NCI-H1092 (cell line): ENCODE measurements at regions not wholly inside any gene's neighbourhood (a gene's known extent, or its start where the extent isn't known, plus 50 kb on each side); places are given as distances from the start of the nearest gene placed in this dataset.

Experiments
- DNase-seq: peaks from one replicate; lab custom pipeline; 2025; lab: John Stamatoyannopoulos, UW

DNA sequence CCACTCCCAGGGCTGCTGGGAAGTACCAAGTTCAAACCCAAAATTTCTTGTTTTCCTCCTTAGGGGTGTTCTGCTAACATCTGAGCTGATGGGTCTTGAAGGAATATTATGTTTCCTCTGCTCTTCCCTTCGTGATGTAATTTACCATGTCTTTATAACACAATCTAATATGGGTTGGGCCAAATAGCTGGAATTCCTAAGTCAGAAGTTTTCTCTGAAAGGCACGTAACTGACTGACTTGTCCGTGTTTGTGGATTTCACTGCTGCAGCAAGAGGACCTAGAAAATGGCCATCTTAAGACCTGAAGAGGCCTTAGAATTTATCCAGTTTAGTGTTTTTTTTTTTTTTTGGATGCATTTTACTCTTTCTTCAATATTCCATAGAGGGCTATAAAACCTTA, 256.7 kb downstream of the DCDC2C start:
- DNase-seq = no peak

DNA sequence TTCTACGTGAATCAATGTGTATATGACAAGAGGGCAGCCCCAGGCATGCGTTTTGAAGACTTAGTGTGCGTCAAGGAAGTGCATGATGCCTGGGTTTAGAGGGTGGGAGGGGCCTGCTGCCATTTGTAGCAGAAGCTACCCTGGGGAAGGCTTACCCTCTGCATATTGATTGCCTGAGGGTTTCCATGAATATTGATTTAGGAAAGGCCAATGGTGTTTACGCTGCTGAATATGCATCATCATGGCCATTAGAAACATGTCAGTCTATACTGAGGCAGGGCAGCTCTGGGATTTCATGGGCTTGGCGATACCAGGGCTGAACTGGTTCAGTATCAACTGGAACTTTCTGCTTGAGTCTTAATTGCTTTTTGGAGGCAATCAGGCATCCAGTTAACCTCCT, 259.3 kb downstream of the DCDC2C start:
- DNase-seq = no peak

DNA sequence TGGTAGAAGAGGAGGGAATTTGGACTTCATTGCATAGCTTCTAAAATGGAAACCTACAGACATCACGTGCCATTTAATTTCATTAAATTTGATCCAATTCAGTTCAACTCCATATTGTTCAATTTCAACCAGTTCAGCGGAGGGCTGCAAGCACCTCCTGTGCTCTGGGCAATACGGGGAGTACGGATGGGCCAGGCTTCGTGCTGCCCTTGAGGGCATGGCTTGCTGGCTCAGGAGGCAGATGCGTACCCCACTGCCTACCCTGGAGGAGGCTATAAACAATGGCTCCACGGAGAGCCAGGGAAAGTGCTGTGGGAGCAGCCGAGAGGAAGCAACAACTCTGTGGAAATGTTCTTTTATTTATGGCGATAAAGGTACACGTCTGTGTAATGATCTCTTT, 261.8 kb downstream of the DCDC2C start:
- no peak for DNase-seq

DNA sequence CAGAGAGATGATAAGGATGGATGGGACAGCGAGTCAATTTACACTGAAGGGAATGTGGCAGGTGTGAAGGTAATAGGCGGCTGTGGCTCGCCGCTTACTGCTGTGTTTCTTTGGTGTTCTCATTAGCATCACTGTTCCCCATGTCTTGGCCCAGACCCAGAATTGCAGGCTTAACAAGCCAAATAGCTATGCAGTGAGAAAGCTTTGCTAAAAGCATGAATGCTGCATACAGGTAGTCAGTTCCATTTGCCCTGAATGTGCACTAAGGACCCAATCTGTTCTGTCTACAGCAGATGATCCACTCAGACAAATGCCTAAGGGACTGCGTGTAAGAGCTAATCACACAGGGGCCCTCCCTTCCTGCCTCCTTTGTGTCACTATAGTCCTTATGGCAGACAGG, 262.6 kb downstream of the DCDC2C start:
- DNase-seq = no peak

DNA sequence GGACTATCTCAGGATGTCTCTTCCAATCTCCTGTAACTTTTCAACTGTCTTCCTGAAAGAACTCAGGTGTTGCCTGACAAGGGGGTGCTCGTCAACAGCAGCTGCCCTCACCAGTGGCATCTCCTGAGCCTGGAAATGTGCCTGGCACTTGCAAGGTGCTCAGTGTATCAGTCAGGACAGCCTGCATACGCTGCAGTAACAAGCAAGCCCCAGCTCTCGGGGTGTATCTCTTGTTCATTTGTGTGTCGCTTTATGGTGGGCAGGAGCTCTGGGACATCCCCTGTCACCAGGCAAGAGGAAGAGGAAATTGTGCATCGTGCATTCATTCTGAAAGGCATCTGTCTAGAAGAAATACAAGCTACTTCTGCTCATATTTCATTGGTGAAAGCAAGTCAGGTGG, 263.1 kb downstream of the DCDC2C start:
- no peak for DNase-seq

DNA sequence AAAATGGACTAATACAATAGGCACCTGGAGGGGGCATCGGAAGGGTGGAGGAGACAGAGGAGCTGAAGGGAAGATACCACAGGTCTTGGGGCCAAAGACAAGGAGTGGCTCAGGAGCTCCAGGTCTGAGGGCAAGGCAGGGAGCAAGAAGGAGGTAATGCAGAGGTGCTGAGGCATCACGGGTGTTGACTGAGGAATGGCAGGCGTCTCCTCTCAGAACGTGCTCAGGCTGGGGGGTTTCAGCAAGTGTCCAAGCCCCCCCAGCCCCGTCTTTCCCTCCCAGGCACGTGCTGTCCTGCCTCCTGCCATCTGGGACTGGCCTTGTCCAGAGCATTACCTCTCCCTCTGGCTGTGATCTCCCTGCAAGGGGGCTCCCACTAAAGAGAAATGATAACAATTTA, 265.4 kb downstream of the DCDC2C start:
- no peak for DNase-seq

DNA sequence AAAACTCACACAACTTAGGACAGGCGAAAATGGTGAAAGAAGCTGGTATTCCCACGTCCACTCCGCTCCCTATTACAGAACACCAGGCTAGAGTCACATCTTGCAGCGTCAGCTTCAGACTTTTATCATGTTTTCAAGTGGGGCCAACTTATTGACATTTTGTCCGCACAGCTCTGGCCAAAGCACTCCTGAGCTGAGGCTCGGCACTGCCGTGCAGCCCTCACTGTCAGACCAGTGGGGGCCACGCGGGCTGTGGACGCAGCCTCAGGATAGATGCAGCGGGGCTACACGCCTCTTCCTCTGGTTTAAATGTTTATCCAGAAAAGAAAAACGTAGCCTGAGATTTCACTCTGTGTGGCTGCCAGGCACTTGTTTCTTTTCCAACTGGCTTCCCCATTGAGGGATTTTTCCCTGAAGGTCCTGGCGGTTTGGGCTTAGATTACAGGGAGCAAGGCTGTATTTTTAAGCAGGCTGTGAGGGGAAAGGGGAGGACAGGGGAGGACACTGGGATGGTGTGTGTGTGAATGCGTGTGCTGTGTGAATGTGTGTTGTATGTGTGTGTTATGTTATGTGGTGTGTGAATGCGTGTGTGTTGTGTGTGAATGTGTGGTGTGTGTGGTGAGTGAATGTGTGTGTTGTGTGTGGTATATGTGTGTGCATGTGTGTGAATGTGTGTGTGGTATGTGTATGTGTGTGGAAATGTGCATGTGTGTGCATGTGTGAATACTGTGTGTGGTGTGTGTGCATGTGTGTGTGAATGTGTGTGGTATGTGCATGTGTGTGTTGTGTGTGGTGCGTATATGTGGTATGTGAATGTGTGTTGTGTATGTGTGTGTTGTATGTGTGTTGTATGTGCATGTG, 267.6 kb downstream of the DCDC2C start:
- DNase-seq = no peak

DNA sequence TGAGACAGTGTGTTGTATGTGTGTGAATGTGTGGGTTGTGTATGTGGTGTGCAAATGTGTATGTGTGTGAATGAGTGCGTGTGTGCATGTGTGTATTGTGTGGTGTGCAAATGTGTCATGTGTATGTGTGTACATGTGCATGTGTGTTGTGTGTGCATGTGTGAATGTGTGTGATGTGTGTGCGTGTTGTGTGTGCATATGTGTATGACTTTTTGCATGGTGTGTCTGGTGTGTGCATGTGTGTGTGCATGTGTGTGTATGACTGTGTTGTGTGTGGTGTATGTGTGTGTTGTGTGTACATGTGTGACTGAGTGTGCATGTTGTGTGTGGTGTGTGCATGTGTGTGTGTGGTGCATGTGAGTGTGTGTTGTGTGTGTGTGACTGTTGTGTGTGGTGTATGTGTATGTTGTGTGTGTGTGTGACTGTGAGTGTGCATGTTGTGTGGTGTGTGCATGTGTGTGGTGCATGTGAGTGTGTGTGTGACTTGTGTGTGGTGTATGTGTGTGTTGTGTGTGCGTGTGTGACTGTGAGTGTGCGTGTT, 268.3 kb downstream of the DCDC2C start:
- DNase-seq = no peak

DNA sequence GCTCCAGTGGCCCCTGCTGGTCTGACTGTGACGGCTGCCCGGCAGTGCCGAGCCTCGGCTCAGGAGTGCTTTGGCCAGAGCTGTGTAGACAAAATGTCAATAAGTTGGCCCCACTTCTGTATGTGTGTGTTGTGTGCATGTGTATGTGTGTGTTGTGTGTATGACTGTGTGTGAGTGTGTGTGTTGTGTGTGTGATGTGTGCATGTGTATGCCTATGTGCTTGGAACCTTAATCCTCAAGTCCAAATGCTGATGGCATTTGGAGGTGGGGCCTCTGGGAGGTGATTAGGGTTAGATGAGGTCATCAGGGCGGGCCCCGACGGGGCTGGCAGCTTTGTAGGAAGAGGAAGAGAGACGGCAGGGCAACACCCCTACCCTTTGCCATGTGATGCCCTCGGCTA, 269.0 kb downstream of the DCDC2C start:
- no peak for DNase-seq

DNA sequence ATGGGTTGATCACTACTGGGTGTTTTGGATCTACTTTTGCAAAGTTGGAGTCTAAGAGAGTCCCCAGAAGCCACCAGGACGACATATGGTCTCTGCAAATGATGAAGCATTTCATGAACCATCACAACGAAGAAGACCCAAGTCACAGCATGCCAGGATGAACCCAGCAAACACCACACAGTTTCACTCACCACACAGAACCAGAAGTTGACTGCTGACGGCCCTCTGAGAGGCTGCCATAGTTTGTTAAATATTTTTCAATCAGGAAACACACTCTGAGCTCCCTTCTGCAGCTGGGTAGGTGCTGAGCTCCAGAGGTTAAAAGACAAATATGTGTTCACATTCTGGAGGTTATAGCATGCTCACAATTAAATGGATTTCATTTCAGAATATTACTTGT, 271.4 kb downstream of the DCDC2C start:
- no peak for DNase-seq

DNA sequence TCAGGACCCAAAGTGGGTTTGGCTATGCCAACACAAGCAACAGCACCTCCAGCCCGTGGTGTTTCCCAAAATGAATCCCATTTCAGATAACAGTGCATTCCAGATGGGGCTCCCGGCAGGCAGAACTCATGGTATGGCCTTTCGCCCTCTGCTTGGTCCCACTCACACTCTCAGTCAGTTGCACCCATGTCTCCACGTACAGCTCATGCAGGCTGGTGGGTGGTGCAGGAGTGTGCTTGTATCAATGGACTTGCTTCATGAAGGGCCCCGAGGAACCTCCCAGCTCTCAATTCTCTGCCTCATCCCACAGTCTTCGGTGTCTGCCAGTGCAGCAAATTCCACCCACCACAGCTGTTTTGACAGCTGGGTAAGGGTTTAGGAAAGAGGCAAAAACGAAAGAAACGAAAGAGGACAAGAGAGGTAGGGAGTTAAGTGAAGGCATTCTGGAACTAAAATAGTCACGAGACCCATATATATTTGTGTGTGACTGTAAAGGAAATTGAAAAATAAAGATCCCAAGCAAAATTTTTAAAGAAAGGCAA, 278.1 kb downstream of the DCDC2C start:
- DNase-seq = no peak

DNA sequence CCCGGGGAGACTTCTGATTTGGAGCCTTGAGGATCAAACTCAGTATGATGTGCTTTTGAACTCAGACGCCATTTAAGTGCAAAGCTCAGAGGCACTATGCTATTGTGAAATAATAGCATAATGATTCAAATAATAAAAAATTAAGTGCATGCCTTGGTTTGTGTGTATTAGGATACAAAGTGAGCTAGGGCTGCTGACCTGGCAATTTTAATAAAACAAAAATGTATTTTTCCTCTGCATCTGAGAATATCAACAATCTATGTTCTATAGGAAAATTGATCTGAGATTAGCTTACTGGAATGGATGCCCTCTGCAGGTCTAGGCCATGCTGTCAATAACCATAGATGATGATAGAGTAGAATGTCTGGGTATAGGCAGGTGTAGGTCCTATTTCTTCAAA, 278.8 kb downstream of the DCDC2C start:
- DNase-seq = no peak

DNA sequence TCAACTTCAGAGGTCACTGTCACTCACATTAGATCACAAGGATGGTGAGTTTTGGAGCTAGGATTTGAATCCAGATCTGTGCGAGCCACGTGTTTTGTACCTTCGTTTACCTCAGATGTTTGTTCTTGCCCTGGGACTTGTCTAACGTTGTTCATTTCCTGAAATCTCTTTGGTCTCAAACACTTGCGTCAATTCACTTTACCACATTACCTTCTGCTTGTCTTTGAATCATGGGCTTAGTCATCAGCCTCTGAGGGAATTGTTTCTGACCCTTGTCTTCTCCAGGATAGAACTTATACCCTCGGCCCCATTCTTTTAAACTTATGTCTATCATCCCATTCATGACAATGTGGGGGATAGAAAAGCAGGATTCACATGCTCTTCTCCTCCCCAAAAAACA, 282.7 kb downstream of the DCDC2C start:
- no peak for DNase-seq

DNA sequence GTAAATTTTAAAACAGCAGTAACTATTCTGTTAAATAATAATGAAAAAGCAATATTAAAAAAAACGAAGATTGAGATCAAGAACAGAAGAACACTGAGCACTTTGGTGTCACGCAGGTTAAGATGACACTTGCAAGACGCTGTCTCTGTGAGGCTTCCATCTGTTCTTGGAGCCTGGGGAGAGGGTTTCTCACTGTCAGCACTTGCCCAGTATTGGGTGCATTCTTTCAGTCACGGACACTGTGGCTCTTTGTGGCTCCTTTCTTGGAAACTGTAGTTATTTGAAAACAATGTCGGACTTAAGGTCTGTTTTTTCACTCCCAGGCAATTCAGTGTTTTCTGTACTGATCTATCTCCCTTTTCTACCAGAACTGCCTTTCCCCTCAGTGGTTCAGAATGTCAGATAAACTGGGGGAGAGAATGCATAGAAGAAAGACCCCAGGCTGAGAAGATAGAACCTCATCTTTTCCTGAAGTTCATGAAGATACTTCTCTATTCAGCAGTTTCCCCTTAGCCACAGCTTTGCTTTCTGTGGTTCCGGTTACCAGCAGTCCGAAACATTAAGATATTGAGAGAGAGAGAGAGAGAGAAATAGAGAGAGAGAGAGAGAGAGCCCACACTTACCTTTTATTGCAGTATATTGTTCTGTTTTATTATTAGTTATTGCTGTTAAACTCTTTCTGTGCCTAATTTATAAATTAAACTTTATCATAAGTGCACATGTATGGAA, 283.3 kb downstream of the DCDC2C start:
- DNase-seq = no peak

DNA sequence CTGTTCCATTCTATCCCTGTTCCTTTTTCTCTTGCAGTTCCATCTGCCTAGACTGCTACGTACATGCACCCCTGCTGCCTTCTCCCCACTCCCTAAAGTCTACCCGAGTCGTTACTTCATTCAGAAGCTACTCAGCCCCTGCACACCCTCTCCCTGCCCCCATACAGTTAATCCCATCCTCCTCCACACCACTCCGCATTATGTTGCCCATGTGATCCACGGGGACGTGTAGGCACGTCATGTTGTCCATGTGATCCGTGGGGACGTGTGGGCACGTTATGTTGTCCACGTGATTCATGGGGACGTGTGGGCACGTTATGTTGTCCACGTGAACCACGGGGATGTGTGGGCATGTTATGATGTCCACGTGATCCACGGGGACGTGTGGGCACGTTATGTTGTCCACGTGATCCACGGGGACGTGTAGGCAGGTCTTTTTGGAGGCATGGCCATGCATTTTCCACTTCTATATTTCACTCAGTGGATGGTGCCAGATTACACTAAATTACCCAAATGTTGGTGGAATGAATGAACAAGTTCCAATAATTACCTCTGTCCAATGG, 299.5 kb downstream of the DCDC2C start:
- no peak for DNase-seq

DNA sequence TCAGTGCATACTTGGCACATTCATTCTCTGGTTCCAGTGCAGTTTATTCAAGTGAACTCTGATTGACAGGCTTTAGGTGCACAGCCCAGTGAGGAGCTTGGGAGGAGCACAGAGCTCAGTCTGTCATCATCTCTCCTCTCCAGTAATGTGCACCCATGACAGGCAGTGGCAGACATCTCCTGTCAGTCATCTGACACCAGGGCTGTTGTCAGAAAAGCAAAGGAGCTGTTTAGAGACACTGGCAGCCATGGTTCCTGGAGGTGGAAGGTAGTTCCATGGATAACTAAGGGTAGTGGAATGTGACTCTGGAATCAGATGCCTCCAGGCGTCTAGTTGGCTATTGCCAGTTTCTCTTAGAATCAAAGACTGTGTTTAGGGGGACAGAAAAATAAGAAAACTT, 308.8 kb downstream of the DCDC2C start:
- DNase-seq = no peak

DNA sequence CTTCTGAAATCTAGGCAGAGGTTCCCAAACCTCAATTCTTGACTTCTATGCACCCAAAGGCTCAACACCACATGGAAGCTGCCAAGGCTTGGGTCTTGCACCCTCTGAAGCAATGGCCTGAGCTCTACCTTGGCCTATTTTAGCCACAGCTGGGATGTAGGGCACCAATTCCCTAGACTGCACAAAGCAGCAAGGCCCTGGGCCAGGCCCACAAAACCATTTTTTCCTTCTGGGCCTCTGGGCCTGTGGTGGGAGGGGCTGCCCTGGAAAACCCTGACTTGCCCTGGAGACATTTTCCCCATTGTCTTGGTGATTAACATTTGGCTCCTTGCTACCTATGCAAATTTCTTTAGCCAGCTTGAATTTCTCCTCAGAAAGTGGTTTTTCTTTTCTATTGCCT, 315.2 kb downstream of the DCDC2C start:
- DNase-seq = no peak

DNA sequence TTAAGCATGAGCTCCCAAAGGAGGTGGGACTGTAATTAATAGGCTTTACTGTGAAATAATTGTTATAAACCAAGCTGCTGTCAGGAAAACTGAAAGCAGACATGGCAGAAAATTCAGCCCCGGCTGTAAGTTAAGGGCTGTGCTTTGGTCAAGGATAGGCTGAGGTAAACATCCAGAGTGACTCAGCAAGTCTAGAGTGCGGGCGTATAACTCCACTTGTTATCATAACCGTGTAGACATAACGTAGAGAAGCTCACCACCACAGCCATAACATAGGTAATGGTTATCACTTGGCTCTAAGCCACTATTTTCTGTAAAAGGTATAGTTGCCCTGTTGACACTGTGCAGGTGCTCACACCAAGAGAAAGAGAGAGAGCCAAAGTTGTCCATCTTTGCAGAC, 316.8 kb downstream of the DCDC2C start:
- DNase-seq = peak; percentile 49

DNA sequence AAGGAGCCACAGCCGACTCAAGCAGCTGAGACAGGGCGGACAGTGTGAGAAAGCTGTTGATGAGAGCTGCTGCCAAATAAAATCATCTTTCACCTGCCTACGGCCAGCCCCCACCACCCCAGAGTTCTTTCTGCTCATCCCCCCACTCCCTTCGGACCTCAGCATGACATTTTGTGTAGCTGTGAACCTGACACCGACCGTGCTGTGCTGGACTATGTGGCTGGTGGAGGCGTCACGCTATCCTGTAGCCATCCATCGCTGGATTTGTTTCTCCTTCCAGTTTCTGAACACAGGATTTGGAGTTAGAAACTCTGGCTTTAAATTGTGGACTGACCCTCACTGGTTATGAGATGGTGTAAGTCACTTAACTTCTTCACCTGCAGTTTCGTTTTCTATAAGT, 317.3 kb downstream of the DCDC2C start:
- no peak for DNase-seq

DNA sequence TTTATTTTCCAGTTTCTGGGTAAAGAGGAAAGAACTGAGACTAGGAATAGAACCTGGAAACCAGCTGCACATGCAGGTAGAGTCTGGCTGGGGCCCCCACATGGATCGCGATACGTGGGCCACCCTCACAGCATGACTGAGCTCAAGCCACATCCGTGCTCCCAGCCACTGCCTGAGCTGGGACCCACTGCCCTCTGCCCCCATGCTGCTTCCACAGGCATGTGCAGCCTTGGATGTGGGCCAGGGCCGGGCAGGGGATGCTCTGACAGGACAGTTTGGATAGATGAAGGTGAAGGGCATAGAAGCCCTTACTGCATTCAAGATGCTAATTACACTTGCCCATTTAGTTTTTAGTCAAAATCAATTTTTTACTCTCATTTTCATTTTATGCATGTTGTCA, 321.2 kb downstream of the DCDC2C start:
- no peak for DNase-seq

DNA sequence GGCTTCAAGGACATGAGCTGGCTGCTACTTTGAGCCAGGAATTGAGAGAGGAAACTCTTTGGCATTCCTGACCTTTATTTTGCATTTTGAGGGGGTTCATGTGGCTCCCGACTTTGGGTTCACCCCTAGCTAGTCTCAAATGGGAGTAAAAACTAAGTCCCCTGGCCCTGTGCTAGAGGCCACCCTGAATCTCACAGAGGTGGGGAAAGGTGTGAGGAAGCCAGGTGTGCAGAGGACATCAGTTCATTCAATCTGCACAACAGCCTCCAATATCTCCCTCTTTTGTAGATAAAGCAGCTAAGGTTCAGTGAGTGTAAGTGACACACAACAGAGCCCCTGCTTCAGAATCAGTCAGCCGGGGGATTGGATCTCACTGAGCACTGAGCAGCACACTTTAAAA, 325.7 kb downstream of the DCDC2C start:
- no peak for DNase-seq

DNA sequence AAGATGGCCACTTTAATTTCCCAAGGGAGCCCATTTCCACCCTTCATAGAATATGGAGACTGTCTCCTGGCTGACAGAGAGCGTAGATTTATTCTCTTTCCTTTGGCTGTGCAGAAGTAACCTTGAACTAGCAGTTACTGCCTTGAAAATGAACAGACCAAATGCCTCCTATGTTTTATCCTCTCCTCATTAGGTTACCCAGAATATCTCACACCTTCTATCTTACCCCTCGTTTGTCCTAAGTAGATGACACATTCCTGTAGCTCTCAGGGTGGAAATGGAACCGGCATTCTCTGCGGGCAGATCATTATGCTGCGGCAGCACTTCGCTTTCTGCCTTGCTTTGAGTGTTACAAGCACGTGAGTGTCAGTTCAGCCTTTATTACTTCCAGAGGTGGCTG, 336.5 kb downstream of the DCDC2C start:
- DNase-seq = no peak
